HEK293T (cell line): ENCODE measurements at regions not wholly inside any gene's neighbourhood (a gene's known extent, or its start where the extent isn't known, plus 50 kb on each side); places are given as distances from the start of the nearest gene placed in this dataset.
"Not testable (repeated sequence)": the region's sequence is repeated elsewhere in the genome, so short reads cannot be mapped to it uniquely, and the experiment has no call there.

ENCODE experiments used
- CTCF ChIA-PET: fragments of 350-600 bp; formaldehyde crosslinking; extraction: SDS; loops from one replicate; lab custom pipeline; 2021; ENCODE audit warnings: antibody characterized with exemption, inconsistent platforms; lab: Yijun Ruan, JAX
- POLR2A ChIA-PET: fragments of 350-600 bp; formaldehyde crosslinking; extraction: SDS; loops from one replicate; lab custom pipeline; 2020; ENCODE audit warnings: antibody characterized with exemption, inconsistent platforms; lab: Yijun Ruan, JAX
- DNase-seq: peaks from one replicate; pipeline ENCODE4 v3.0.0; 2012; ENCODE audit warnings: mixed read lengths; ENCODE audit errors: extremely low spot score
- ARNT ChIP-seq: fragments of 450-650 bp; IDR thresholded peaks from 2 replicates; pipeline ENCODE4 v1.6.1; 2017; ENCODE audit warnings: mild to moderate bottlenecking
- BHLHE40 ChIP-seq: fragments of 450-650 bp; IDR thresholded peaks from 2 replicates; pipeline ENCODE4 v1.6.1; 2016; ENCODE audit warnings: mild to moderate bottlenecking, moderate library complexity, borderline replicate concordance
- CTBP1 ChIP-seq: fragments of 450-650 bp; IDR thresholded peaks from 2 replicates; pipeline ENCODE4 v1.6.1; 2016; ENCODE audit warnings: borderline replicate concordance
- ELF4 ChIP-seq: fragments of 450-650 bp; IDR thresholded peaks from 2 replicates; pipeline ENCODE4 v1.6.1; 2017; ENCODE audit warnings: antibody characterized with exemption
- FOXA1 ChIP-seq: fragments of 450-650 bp; IDR thresholded peaks from 2 replicates; pipeline ENCODE4 v1.6.1; 2016; ENCODE audit warnings: mild to moderate bottlenecking
- FOXK2 ChIP-seq: fragments of 450-650 bp; IDR thresholded peaks from 2 replicates; pipeline ENCODE4 v1.6.1; 2016; ENCODE audit warnings: mild to moderate bottlenecking
- FOXM1 ChIP-seq: fragments of 450-650 bp; IDR thresholded peaks from 2 replicates; pipeline ENCODE4 v1.6.1; 2017; ENCODE audit warnings: mild to moderate bottlenecking, borderline replicate concordance
- HDGF ChIP-seq: fragments of 450-650 bp; IDR thresholded peaks from 2 replicates; pipeline ENCODE4 v1.6.1; 2017; ENCODE audit warnings: antibody characterized with exemption, borderline replicate concordance
- L3MBTL2 ChIP-seq: fragments of 450-650 bp; conservative IDR thresholded peaks from 2 replicates; pipeline ENCODE4 v1.6.1; 2016; ENCODE audit warnings: mild to moderate bottlenecking
- LEF1 ChIP-seq: fragments of 450-650 bp; IDR thresholded peaks from 2 replicates; pipeline ENCODE4 v1.6.1; 2017; ENCODE audit warnings: mild to moderate bottlenecking, borderline replicate concordance
- NFRKB ChIP-seq: fragments of 450-650 bp; IDR thresholded peaks from 2 replicates; pipeline ENCODE4 v1.6.1; 2016; ENCODE audit warnings: mild to moderate bottlenecking, moderate library complexity
- SP1 ChIP-seq: fragments of 450-650 bp; IDR thresholded peaks from 2 replicates; pipeline ENCODE4 v1.6.1; 2017
- SUZ12 ChIP-seq: fragments of 450-650 bp; IDR thresholded peaks from 2 replicates; pipeline ENCODE4 v1.6.1; 2016; ENCODE audit warnings: mild to moderate bottlenecking
- TARDBP ChIP-seq: fragments of 450-650 bp; IDR thresholded peaks from 2 replicates; pipeline ENCODE4 v1.6.1; 2016
- ZNF384 ChIP-seq: fragments of 450-650 bp; IDR thresholded peaks from 2 replicates; pipeline ENCODE4 v1.6.1; 2016
- TF ChIP-seq, protein P1 (sequence below): fragments of 450-650 bp; IDR thresholded peaks from 2 replicates; pipeline ENCODE4 v1.6.1; 2016

DNA sequence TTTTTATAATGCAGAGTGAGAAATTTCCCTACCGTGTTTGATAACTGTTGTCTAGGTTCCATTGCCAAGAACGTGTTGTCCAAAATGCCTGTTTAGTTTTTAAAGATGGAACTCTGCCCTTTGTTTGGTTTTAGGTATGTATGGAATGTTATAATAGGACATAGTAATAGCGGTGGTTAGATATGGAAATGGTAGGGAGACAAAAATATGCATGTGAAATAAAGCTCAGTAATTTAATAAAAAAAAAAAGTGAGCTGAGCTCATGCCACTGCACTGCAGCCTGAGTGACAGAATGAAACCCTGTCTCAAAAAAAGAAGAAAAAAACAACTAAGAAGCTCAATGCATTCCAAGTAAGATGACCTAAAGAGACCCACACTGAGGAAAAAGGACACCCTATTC, 72.9 kb downstream of the ZNF783 start:
- TF ChIP-seq ARNT: no peak
- no peak for TF ChIP-seq SUZ12
- no peak for TF ChIP-seq L3MBTL2
- no peak for TF ChIP-seq HDGF
- no peak for TF ChIP-seq BHLHE40
- no peak for TF ChIP-seq NFRKB
- no peak for TF ChIP-seq ELF4
- TF ChIP-seq FOXM1: no peak
- TF ChIP-seq CTBP1: no peak
- no peak for TF ChIP-seq TARDBP
- TF ChIP-seq, protein P1, sequence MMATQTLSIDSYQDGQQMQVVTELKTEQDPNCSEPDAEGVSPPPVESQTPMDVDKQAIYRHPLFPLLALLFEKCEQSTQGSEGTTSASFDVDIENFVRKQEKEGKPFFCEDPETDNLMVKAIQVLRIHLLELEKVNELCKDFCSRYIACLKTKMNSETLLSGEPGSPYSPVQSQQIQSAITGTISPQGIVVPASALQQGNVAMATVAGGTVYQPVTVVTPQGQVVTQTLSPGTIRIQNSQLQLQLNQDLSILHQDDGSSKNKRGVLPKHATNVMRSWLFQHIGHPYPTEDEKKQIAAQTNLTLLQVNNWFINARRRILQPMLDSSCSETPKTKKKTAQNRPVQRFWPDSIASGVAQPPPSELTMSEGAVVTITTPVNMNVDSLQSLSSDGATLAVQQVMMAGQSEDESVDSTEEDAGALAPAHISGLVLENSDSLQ: no peak
- no peak for TF ChIP-seq FOXA1
- TF ChIP-seq LEF1: no peak
- no peak for TF ChIP-seq SP1
- no peak for TF ChIP-seq FOXK2
- no peak for TF ChIP-seq ZNF384
- ChIA-PET POLR2A (no interaction called here), CTCF (no interaction called here)
- no peak for DNase-seq

DNA sequence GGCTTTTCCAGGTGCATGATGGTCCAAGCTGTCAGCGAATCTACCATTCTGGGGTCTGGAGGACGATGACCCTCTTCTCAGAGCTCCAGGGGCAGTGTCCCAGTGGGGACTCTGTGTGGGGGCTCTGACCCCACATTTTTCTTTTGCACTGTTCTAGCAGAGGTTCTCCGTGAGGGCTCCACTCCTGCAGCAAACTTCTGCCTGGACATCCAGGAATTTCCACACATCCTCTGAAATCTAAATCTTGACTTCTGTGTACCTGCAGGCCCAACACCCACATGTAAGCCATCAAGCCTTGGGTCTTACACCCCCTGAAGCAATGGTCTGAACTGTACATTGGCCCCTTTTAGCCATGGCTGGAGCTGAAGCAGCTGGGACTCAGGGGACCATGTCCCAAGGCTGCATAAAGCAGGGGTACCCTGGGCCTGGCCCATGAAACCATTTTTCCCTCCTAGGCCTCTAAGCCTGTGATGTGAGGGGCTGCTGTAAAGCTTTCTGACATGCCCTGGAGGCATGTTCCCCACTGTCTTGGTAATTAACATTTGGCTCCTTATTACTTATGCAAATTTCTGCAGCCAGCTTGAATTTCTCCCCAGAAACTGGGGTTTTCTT, 86.9 kb downstream of the ZNF783 start:
- no peak for DNase-seq
- CTCF ChIA-PET: no interaction called here
- TF ChIP-seq, protein P1: no peak
- no peak for TF ChIP-seq LEF1
- TF ChIP-seq FOXK2: no peak
- TF ChIP-seq HDGF: no peak
- no peak for TF ChIP-seq NFRKB
- TF ChIP-seq SUZ12: no peak
- TF ChIP-seq CTBP1: no peak
- POLR2A ChIA-PET: no interaction called here

DNA sequence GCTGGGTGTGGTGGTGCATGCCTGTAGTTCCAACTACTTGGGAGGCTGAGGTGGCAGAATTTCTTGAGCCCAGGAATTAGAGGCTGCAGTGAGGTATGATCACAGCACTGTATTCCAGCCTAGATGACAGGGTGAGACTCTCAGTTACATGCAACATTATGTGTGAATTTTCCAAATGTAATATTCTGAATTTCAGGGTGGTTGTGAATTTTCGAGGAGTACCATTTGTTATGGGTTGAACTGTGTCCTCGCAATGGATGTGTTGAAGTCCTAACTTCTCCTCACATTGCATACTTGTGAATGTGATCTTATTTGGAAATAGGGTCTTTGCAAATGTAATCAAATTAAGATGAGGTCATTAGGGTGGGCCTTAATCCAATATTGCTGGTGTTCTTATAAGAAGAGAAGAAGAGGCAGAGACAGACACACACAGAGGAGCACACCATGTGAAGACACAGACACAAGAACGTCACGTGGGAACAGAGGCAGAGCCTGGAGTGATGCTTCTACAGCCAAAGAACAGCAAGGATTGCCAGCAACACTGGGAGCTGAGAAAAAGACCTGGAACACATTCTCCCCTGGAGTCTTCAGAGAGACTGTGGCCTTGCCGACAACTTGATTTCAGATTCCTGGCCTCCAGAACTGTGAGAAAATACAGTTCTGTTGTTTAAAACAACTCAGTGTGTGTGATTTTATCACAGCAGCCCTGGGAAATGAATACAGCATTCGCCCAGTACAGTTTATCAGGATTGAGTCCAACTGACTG, 91.9 kb downstream of the ZNF783 start:
- ChIA-PET POLR2A (no interaction called here), CTCF (no interaction called here)
- no peak for DNase-seq
- TF ChIP-seq NFRKB: no peak
- TF ChIP-seq ELF4: no peak
- no peak for TF ChIP-seq CTBP1
- TF ChIP-seq HDGF: no peak
- TF ChIP-seq ZNF384: no peak

GRCh38 chr7:149355035-149355389, 93.0 kb downstream of the ZNF783 start:
- POLR2A ChIA-PET, DNase-seq, CTCF ChIA-PET: not testable (repeated sequence)

GRCh38 chr7:149355390-149356048, 93.5 kb downstream of the ZNF783 start:
- CTCF ChIA-PET: no interaction called here
- POLR2A ChIA-PET: no interaction called here

GRCh38 chr7:149362696-149363095, 98.2 kb downstream of the ZNF777 start:
- ChIA-PET POLR2A (no interaction called here), CTCF (no interaction called here)
- no peak for DNase-seq
- no peak for TF ChIP-seq ELF4
- TF ChIP-seq SUZ12: no peak
- TF ChIP-seq BHLHE40: no peak
- TF ChIP-seq, protein P1: no peak
- TF ChIP-seq FOXA1: no peak
- TF ChIP-seq SP1: no peak
- no peak for TF ChIP-seq HDGF
- no peak for TF ChIP-seq TARDBP
- TF ChIP-seq FOXM1: no peak
- TF ChIP-seq CTBP1: no peak
- TF ChIP-seq ZNF384: no peak
- TF ChIP-seq LEF1: no peak

More at GRCh38 chr7:149355390-149356048, 93.5 kb downstream of the ZNF783 start:
- TF ChIP-seq ARNT: no peak
- no peak for TF ChIP-seq NFRKB
- TF ChIP-seq LEF1: no peak
- TF ChIP-seq BHLHE40: no peak
- no peak for TF ChIP-seq L3MBTL2
- TF ChIP-seq FOXK2: no peak
- no peak for TF ChIP-seq FOXA1
- TF ChIP-seq, protein P1: no peak
- no peak for TF ChIP-seq HDGF
- no peak for TF ChIP-seq ZNF384
- TF ChIP-seq ELF4: no peak
- no peak for TF ChIP-seq SUZ12
- TF ChIP-seq CTBP1: no peak
- TF ChIP-seq SP1: no peak
- TF ChIP-seq TARDBP: no peak
- no peak for TF ChIP-seq FOXM1
- DNase-seq: no peak
